Natural killer cell (primary cell): ENCODE measurements at regions not wholly inside any gene's neighbourhood (a gene's known extent, or its start where the extent isn't known, plus 50 kb on each side); places are given as distances from the start of the nearest gene placed in this dataset.

Source experiments
- ATAC-seq, 3 donors: fragments of 150-1000 bp in 2 of 3; fragments of 200-7000 bp in 1 of 3; cut with Tn5 transposase; 1 replicate in 1 of 3; 2 replicates in 2 of 3; pipeline ENCODE4 v1.10.0; 2021; ENCODE audit warnings: mild to moderate bottlenecking in 2 of 3, moderate library complexity in 2 of 3
- DNase-seq, 2 donors: peaks; one replicate each; pipeline versions ENCODE4 v3.0.0 to v3.0.0-alpha.2; 2013 to 2021; ENCODE audit warnings: mixed read lengths in 1 of 2
- H3K27ac ChIP-seq: one replicate; pipeline ENCODE4 v1.5.1; 2013; ENCODE audit warnings: mild to moderate bottlenecking, low read length
- H3K27me3 ChIP-seq: one replicate; pipeline ENCODE4 v1.6.1; 2013; ENCODE audit warnings: low read length; ENCODE audit not compliant: control insufficient read depth, insufficient read depth
- H3K36me3 ChIP-seq: one replicate; pipeline ENCODE4 v1.6.1; 2013; ENCODE audit warnings: low read length; ENCODE audit not compliant: control insufficient read depth, insufficient read depth
- H3K4me1 ChIP-seq: one replicate; pipeline ENCODE4 v1.6.1; 2013; ENCODE audit warnings: low read length; ENCODE audit not compliant: control insufficient read depth, insufficient read depth
- H3K4me3 ChIP-seq: one replicate; pipeline ENCODE4 v1.5.1; 2013; ENCODE audit warnings: low read length
- H3K9me3 ChIP-seq: one replicate; pipeline ENCODE4 v1.6.1; 2013; ENCODE audit warnings: low read length; ENCODE audit not compliant: control insufficient read depth, insufficient read depth
- H3K27ac Mint-ChIP-seq, 2 donors: one replicate each; pipeline ENCODE4 v1.8.0; 2022; ENCODE audit warnings: mild to moderate bottlenecking in 2 of 2, mixed read lengths in 2 of 2, moderate library complexity in 1 of 2
- H3K27me3 Mint-ChIP-seq, 2 donors: one replicate each; pipeline ENCODE4 v1.8.0; 2022; ENCODE audit warnings: low read depth in 2 of 2, mixed read lengths in 2 of 2
- H3K36me3 Mint-ChIP-seq: one replicate; pipeline ENCODE4 v1.8.0; 2022; ENCODE audit warnings: mixed read lengths
- H3K4me1 Mint-ChIP-seq, 2 donors: one replicate each; pipeline ENCODE4 v1.8.0; 2022; ENCODE audit warnings: mixed read lengths in 2 of 2
- H3K4me3 Mint-ChIP-seq: one replicate; pipeline ENCODE4 v1.8.0; 2022; ENCODE audit warnings: mild to moderate bottlenecking, moderate library complexity, mixed read lengths
- H3K9me3 Mint-ChIP-seq, 2 donors: one replicate each; pipeline ENCODE4 v1.8.0; 2022; ENCODE audit warnings: mixed read lengths in 2 of 2
- WGBS: methylation state at CpG from one replicate; pipeline ENCODE4 v1.1.7; 2013; ENCODE audit warnings: missing lambda C conversion rate; ENCODE audit not compliant: insufficient coverage; 5-methylcytosine and 5-hydroxymethylcytosine counted together
- intact Hi-C: fragments of 100-400 bp; cut with micrococcal nuclease; formaldehyde crosslinking; loops from one replicate; pipeline ENCODE4 v1.14.2; 2022
- TF ChIP-seq, protein P1 (sequence below): fragments of 200-600 bp; IDR thresholded peaks from one replicate; pipeline ENCODE4 v1.8.0; 2022; ENCODE audit warnings: antibody characterized with exemption

DNA sequence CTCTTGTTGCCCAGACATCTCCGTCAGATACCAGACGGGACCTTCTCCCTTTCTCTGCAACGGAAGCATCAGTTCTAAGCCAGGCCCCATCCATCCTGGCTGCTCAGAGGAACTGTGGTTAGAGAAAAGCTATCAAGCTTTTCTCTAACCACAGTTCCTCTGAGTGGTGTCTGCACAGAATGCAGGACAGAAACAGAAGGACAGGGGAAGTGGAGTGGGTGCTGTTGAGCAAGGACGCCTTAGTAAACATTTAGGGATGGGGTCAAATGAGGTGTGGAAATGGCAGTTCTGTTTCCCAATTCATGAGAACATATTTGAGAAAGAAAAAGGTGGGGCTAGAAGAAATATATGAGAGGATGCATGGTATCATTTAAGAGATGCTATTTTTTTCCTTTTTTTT is 283.8 kb downstream of the CRLF2 start:
- 53% methylated on average over 4 of the region's 4 CpGs for WGBS

DNA sequence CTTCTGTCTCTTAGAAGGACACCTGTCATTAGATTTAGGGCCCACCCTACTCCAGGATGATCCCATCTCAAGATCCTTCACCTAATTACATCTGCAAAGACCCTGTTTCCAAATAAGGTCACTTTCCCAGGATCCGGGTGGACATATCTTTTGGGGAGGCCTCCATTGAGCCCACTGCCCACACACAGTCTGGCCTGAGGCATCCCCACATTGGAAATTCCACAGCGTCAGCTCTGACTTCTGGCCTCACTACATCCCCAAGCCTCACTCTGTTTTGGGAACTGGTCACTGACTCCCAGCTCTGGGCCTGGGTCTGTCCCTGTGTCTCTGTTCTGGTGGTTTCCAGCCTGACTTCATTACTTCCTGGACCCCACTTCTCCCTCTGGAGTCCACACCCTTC is 285.5 kb downstream of the CRLF2 start:
- Histone ChIP-seq H3K27me3 (no peaks in the 10 kb centered on the region), H3K4me3 (no peak overlapping the region), H3K4me1 (no peaks in the 10 kb centered on the region), H3K9me3 (no peaks in the 10 kb centered on the region), H3K36me3 (no peaks in the 10 kb centered on the region), H3K27ac (no peak overlapping the region)
- no peaks in the 10 kb centered on the region for H3K9me3 Mint-ChIP-seq
- no peaks in the 10 kb centered on the region for H3K27me3 Mint-ChIP-seq
- TF ChIP-seq, protein P1, sequence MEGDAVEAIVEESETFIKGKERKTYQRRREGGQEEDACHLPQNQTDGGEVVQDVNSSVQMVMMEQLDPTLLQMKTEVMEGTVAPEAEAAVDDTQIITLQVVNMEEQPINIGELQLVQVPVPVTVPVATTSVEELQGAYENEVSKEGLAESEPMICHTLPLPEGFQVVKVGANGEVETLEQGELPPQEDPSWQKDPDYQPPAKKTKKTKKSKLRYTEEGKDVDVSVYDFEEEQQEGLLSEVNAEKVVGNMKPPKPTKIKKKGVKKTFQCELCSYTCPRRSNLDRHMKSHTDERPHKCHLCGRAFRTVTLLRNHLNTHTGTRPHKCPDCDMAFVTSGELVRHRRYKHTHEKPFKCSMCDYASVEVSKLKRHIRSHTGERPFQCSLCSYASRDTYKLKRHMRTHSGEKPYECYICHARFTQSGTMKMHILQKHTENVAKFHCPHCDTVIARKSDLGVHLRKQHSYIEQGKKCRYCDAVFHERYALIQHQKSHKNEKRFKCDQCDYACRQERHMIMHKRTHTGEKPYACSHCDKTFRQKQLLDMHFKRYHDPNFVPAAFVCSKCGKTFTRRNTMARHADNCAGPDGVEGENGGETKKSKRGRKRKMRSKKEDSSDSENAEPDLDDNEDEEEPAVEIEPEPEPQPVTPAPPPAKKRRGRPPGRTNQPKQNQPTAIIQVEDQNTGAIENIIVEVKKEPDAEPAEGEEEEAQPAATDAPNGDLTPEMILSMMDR, result no peak
- DNase-seq, result no peak
- no peak overlapping the region for H3K4me3 Mint-ChIP-seq
- H3K4me1 Mint-ChIP-seq, result no peaks in the 10 kb centered on the region
- no peaks in the 10 kb centered on the region for H3K36me3 Mint-ChIP-seq
- intact Hi-C loops, result no loop called here
- no peak for ATAC-seq
- 87% methylated on average over 2 of the region's 2 CpGs for WGBS
- H3K27ac Mint-ChIP-seq, result no peak overlapping the region

More for the DNA sequence above, 283.8 kb downstream of the CRLF2 start:
- no peak for ATAC-seq
- H3K4me1 Mint-ChIP-seq, result no peaks in the 10 kb centered on the region
- H3K4me3 Mint-ChIP-seq, result no peak overlapping the region
- Histone ChIP-seq H3K27me3 (no peaks in the 10 kb centered on the region), H3K4me3 (no peak overlapping the region), H3K9me3 (no peaks in the 10 kb centered on the region), H3K36me3 (no peaks in the 10 kb centered on the region), H3K4me1 (no peaks in the 10 kb centered on the region), H3K27ac (no peak overlapping the region)
- no peaks in the 10 kb centered on the region for H3K36me3 Mint-ChIP-seq
- TF ChIP-seq, protein P1, result no peak
- H3K9me3 Mint-ChIP-seq, result no peaks in the 10 kb centered on the region
- intact Hi-C loops, result no loop called here
- no peak for DNase-seq
- no peak overlapping the region for H3K27ac Mint-ChIP-seq
- H3K27me3 Mint-ChIP-seq, result no peaks in the 10 kb centered on the region

DNA sequence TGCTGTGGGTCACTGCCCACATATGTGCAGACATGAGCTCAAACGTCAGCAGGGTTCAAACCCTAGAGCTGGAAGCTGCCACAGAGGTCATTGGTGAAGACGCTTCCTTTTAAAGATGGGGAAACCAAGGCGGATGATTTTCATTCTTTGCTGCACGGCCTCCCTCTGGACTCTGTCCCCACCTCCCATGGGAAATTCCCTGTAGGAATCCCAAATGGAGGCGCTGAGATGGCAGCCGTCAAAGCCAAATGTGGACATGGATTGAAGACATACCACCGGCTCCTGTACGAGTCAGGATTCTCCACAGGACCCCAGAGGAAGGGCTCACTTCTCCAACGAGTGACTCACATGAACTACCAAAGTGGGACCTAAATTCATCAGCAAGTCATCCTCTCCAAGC is 286.4 kb downstream of the CRLF2 start:
- Histone ChIP-seq H3K27ac (no peak overlapping the region), H3K27me3 (no peaks in the 10 kb centered on the region), H3K9me3 (no peaks in the 10 kb centered on the region), H3K36me3 (no peaks in the 10 kb centered on the region), H3K4me1 (no peaks in the 10 kb centered on the region), H3K4me3 (no peak overlapping the region)
- WGBS, result 87% methylated on average over 9 of the region's 9 CpGs
- Mint-ChIP-seq H3K4me3 (no peak overlapping the region), H3K4me1 (no peaks in the 10 kb centered on the region), H3K36me3 (no peaks in the 10 kb centered on the region), H3K27ac (no peak overlapping the region), H3K9me3 (no peaks in the 10 kb centered on the region), H3K27me3 (no peaks in the 10 kb centered on the region)
- ATAC-seq (no peak), DNase-seq (no peak)
- intact Hi-C loops, result no loop called here
- TF ChIP-seq, protein P1, result no peak

DNA sequence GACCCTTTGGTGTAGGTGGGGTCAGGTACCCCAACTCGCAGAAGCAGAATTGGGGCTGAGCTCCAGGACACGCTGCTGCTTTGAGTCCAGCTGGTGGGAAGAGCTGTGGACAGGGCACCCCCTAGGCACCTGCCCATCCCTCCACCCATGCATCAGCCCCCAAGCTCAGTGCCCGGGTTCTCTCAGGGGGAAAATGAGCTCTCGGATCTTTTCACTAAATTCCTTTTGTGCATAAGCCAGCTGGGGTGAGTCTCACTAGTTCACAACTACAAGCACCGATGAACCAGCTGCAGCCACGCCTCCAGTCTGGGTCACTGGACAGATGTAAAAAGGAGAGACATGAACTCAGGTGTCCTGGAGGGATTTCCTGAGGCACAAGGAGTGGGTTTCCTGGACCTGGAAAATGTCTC is 286.8 kb downstream of the CRLF2 start:
- Histone ChIP-seq H3K9me3 (no peaks in the 10 kb centered on the region), H3K4me1 (no peaks in the 10 kb centered on the region), H3K27ac (no peak overlapping the region), H3K27me3 (no peaks in the 10 kb centered on the region), H3K36me3 (no peaks in the 10 kb centered on the region), H3K4me3 (no peak overlapping the region)
- H3K27ac Mint-ChIP-seq, result no peak overlapping the region
- ATAC-seq, result no peak
- H3K36me3 Mint-ChIP-seq, result no peaks in the 10 kb centered on the region
- intact Hi-C loops, result no loop called here
- no peak for DNase-seq
- H3K4me3 Mint-ChIP-seq, result no peak overlapping the region
- WGBS, result 88% methylated on average over 6 of the region's 6 CpGs
- no peaks in the 10 kb centered on the region for H3K4me1 Mint-ChIP-seq
- no peaks in the 10 kb centered on the region for H3K27me3 Mint-ChIP-seq
- no peaks in the 10 kb centered on the region for H3K9me3 Mint-ChIP-seq
- TF ChIP-seq, protein P1, result no peak
